ENCODE measurements at regions not wholly inside any gene's neighbourhood (a gene's known extent, or its start where the extent isn't known, plus 50 kb on each side); places are given as distances from the start of the nearest gene placed in this dataset.

- Histone ChIP-seq H3K4me1 (replicated peaks in 1 of 4; ENCODE audit: control insufficient read depth in 3 of 4, insufficient read depth in 4 of 4, low read length in 3 of 4) (peaks cover 0 to 2% (median under 1%) of the 10 kb centered on the region in 4 experiments; a peak in 2 of 7 replicates), H3K9me3 (ENCODE audit: insufficient read depth in 2 of 2, low read depth in 1 of 2, low read length in 1 of 2) (peaks cover 0 to 5% of the 10 kb centered on the region in 2 experiments; a peak in 2 of 4 replicates), H2BK120ac (replicated peaks; ENCODE audit: low read depth, low read length) (no peak overlapping the region), H3K27ac (ENCODE audit: low read depth, low read length) (no peak overlapping the region), H2BK12ac (ENCODE audit: low read depth, low read length) (no peak overlapping the region), H2AK5ac (ENCODE audit: low read depth, low read length) (no peak overlapping the region), H3K4me2 (ENCODE audit: insufficient read depth in 1 of 2, low read depth in 2 of 2, low read length in 2 of 2) (no peak overlapping the region), H2BK5ac (ENCODE audit: low read depth, low read length) (no peak overlapping the region), H3K9ac (replicated peaks in 1 of 4; ENCODE audit: extremely low read depth in 1 of 4, low read depth in 3 of 4, low read length in 3 of 4) (no peak overlapping the region), H2AFZ (ENCODE audit: low read length) (no peak overlapping the region), H3K4me3 (ENCODE audit: extremely low read depth in 1 of 4, insufficient read depth in 2 of 4, low read depth in 3 of 4, low read length in 4 of 4) (no peak overlapping the region), H3K23me2 (ENCODE audit: low read depth, low read length) (peaks cover 10% of the 10 kb centered on the region), H4K8ac (ENCODE audit: extremely low read depth, insufficient read depth, low read length) (no peak overlapping the region), H2BK20ac (ENCODE audit: low read length) (no peak overlapping the region), H4K91ac (replicated peaks; ENCODE audit: insufficient read length, low read length) (no peak overlapping the region), H3K79me2 (ENCODE audit: control insufficient read depth in 1 of 2, insufficient read depth in 2 of 2, low read length in 2 of 2) (no peaks in the 10 kb centered on the region), H4K20me1 (replicated peaks in 1 of 2; ENCODE audit: control insufficient read depth in 1 of 2, insufficient read depth in 2 of 2, low read length in 2 of 2) (peaks cover 0 to 11% of the 10 kb centered on the region in 2 experiments), H3K14ac (ENCODE audit: insufficient read length) (no peak overlapping the region), H3K36me3 (ENCODE audit: control insufficient read depth in 2 of 4, insufficient read depth in 4 of 4, low read length in 3 of 4) (peaks cover 0 to 2% (median 0%) of the 10 kb centered on the region in 4 experiments; a peak in 1 of 8 replicates), H3K56ac (replicated peaks; ENCODE audit: insufficient read length, low read depth, low read length) (no peak overlapping the region), H3K18ac (ENCODE audit: extremely low read depth, low read length) (no peak overlapping the region), H4K5ac (ENCODE audit: insufficient read length, low read depth, low read length) (no peak overlapping the region), H3K27me3 (replicated peaks in 1 of 4; ENCODE audit: control insufficient read depth in 3 of 4, extremely low read depth in 1 of 4, insufficient read depth in 3 of 4, low read length in 3 of 4) (no peaks in the 10 kb centered on the region), H3K23ac (ENCODE audit: insufficient read length) (no peak overlapping the region), H3K79me1 (ENCODE audit: low read depth, low read length) (no peaks in the 10 kb centered on the region), H2BK15ac (ENCODE audit: low read length) (no peak overlapping the region), H3K4ac (replicated peaks; ENCODE audit: insufficient read length, low read depth, low read length) (no peak overlapping the region)
- FAIRE-seq (no peak), DNase-seq (ENCODE audit: low read depth in 1 of 2, low spot score in 2 of 2) (no peak)
- 98% methylated on average over 4 of the region's 4 CpGs; no CpG with 5 or more reads in 1 of the 2 experiments for WGBS, 2 experiments (ENCODE audit: extremely low coverage in 1 of 2, insufficient coverage in 1 of 2, insufficient read length in 1 of 2, insufficient replicate concordance in 2 of 2, low coverage in 1 of 2, low lambda C conversion rate in 2 of 2, missing lambda C conversion rate in 1 of 2)
- ChIA-PET CTCF (ENCODE audit: partially characterized antibody) (interaction anchor here (0.6 kb wide), 1 partner anchor 235 kb away, joined by 4 read pairs; no protein-coding TSS in a partner anchor), POLR2A (ENCODE audit: partially characterized antibody) (no interaction called here)
- no peak for TF ChIP-seq PHF8 (conservative IDR thresholded peaks at IDR 0.05; ENCODE audit: low read depth, low read length)
- TF ChIP-seq KDM4A (IDR thresholded peaks at IDR 0.05; ENCODE audit: low read depth, low read length, severe bottlenecking): no peak
- no peak for TF ChIP-seq GABPA (IDR thresholded peaks at IDR 0.05; ENCODE audit: borderline replicate concordance, insufficient read depth, low read length)
- TF ChIP-seq BCL11A (IDR thresholded peaks at IDR 0.05; ENCODE audit: low read depth in 2 of 2, low read length in 2 of 2): no peak
- no peak for TF ChIP-seq KDM5A (IDR thresholded peaks at IDR 0.05; ENCODE audit: low read length)
- no peak for TF ChIP-seq HDAC2 (IDR thresholded peaks at IDR 0.05; ENCODE audit: borderline replicate concordance in 1 of 2, low read depth in 2 of 2, low read length in 2 of 2)
- TF ChIP-seq TCF12 (IDR thresholded peaks at IDR 0.05; ENCODE audit: low read depth, low read length): no peak
- TF ChIP-seq CREB1 (IDR thresholded peaks at IDR 0.05): no peak
- no peak for TF ChIP-seq TAF7 (optimal IDR thresholded peaks at IDR 0.05; ENCODE audit: borderline replicate concordance, low read depth, low read length)
Measured at GRCh38 chr19:30174357-30174645, 197.9 kb upstream of the ZNF536 start.

Data from H1 (cell line).